Nucleus accumbens (tissue), 56 donors: ENCODE measurements at regions not wholly inside any gene's neighbourhood (a gene's known extent, or its start where the extent isn't known, plus 50 kb on each side); places are given as distances from the start of the nearest gene placed in this dataset.
"Not testable (repeated sequence)": the region's sequence is repeated elsewhere in the genome, so short reads cannot be mapped to it uniquely, and the experiment has no call there.

Experiments
- DNase-seq, 56 donors: peaks; one replicate each; lab custom pipeline; 2025; lab: John Stamatoyannopoulos, UW

DNA sequence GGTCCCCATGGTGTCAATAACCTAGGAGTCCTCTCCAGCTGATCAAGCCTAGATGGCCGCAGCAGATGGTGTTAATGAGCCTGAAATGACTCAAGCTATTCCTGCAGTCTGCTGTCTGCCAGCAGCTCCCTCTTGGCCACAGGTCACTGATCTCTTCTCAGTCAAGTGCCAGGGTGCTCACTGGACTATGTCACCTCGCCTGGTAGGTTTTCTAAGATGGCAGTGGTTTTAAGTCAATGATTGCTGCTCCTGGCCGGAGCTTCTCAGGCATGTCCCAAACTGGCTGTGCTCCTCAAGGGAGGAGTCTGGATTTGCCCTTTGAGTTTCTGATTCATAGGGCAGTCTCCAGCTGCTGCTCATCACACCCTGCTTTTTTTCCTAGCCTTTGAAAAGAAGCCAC, 58.6 kb upstream of the SHISA6 start:
- DNase-seq: no peak

DNA sequence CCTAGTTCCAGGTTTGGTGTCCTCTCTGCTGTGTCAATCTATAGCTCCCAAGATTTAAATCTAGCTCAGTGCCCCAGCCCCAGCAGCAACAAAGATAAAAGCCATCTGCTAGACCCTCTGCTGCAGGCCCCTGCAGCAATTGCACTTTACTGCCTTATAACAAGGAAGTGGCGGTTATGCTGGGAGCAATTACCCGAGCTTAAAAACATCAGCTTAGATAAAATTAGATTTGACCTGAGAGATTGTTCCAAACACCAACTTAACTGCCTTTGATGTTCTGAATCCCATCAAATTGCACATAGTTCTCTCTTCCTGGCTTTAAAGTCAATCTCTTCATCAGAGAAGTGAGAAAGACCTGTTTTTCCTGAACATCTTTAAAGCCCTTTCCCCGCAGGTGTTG, 62.4 kb upstream of the SHISA6 start:
- DNase-seq: no peak

DNA sequence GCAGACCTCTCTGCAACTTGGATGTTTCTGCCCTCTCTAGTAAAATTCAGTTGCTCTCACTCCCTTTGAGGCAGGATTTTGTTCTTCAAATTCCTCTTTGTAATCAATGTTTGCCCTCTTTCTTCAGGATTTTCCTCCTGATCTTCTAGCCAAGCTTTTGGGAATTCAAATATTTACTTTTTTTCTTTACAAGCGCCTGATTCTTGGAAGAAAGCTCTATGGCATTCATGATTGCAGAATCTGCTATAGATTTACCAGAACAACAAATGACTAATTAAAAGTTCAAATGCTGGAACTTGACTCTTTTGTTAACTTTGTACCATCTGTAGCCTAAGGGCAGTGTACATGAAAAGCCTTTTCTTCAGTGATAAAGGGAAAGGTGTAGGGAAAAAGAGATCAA, 63.7 kb upstream of the SHISA6 start:
- DNase-seq: no peak

DNA sequence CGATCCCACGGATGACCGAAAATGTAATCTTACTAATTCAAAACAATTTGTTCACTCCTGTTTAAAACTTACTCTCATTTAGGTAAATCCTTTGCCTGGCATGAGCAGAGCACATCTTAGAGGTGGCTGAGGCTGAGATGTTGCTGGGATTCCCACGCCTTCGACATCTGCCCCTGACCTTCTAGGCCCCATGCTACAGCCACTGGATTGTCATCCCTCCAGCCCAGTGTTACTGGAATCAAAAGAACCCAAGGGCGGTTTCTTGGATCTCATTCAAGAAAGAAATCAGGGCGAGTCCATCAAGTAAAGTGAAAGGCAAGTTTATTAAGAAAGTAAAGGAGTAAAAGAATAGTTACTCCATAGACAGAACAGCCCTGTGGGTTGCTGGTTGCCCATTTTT, 64.5 kb upstream of the SHISA6 start:
- DNase-seq: no peak

DNA sequence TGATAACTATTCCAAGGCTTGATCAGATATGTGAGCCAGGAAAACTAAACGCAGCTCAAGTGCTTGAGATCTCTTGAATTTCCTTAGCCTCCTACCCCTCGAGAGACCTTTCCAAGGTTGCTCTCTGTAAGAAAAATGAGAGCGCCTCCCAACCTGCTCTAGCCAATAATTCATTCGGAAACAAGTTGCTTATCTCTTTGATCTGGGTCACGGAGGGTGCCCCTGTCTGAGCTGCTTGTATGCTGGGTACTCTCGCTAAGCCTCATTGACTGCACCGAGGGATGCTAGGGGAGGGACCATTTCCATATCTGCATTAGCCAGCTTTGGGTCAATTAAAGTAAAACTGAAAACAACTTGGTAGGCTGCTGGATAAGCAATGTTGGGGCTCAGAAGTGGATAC, 70.1 kb upstream of the SHISA6 start:
- DNase-seq: no peak

DNA sequence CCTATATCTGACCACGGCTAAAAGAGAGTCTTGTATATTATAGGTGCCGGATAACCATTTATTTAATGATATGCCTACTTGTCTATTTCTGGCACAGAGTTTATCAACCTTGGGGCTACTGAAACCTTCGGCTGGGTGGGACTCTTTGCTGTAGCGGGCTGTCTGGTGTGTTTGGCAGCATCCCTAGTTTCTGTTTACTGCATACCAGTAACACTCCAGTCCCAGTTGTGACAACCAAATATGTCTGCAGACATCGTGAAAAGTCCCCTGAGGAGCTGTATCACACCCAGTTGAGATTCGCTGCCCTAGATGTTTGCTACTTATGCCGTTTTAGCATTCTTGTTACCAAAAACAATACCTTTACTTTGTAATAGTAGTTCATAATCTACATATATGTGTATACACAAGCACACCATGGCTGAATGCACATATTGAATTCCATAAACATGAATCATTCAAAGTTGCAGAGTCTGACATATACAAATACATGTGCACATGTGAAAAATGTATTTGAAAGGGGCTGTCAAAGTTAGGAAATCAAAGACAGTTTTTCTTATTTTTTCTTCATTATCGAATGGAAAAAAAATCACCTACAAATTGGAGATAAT, 89.1 kb upstream of the SHISA6 start:
- DNase-seq: no peak

DNA sequence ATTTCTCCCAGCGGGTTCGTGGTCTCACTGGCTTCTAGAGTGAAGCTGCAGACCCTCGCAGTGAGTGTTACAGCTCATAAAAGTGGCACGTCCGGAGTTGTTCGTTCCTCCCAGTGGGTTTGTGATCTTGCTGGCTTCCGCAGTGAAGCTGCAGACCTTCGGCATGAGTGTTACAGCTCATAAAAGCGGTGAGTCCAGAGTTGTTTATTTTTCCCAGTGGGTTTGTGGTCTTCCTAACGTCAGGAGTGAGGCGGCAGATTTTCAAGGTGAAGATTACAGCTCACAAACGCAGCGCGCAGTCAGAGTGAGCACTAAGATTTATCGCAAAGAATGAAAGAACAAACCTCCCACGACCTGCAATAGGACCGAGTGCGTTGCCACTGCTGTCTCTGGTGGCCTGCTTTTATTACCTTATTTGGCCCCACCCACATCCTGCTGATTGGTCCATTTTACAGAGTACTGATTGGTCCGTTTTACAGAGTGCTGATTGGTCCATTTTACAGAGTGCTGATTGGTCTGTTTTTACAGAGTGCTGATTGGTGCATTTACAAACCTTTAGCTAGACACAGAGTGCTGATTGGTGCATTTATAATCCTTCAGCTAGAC, 90.0 kb upstream of the SHISA6 start:
- DNase-seq: not testable (repeated sequence)

DNA sequence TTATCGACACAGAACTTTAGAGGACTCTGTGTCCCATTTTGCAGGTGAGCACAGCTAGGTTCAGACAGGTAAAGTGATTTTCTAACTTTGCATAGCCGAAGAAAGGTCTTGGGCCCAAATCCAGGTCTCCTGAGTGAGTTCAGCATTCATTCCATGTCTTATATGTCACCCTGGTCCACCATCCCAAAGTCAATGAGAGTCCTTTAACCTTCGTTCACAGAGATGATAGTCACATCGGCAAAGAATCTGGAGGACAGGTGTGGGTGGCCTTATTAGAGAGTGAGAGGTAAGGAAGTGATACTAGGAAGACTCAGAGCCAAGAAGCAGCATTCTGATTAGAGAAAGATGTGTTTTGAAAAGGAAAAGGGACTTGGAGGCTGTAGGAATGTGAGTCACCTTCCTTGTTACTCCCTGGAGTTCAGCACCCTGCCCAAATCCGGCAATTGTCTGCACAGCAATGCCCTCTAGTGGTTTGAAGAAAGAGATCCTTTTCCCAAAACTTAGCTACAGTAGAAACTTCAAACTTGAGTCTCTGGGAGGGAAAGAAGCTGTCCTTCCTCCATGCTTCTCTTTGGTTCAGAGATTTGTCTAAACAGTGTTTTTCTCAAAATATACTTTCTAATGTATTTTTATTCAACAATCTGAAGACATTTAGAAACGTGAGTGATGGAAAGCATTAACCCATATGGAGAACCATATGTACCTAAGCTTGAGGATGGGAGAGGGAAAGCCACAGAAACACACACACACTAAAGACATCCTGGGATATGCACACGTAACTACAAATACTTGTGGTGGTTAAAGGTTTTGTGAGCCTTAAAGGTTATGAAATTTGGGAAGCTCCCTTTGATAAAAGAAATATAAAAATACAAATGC, 96.4 kb upstream of the SHISA6 start:
- DNase-seq: peak in 39 of 56 donors; percentile 1 to 73 (median 14)

DNA sequence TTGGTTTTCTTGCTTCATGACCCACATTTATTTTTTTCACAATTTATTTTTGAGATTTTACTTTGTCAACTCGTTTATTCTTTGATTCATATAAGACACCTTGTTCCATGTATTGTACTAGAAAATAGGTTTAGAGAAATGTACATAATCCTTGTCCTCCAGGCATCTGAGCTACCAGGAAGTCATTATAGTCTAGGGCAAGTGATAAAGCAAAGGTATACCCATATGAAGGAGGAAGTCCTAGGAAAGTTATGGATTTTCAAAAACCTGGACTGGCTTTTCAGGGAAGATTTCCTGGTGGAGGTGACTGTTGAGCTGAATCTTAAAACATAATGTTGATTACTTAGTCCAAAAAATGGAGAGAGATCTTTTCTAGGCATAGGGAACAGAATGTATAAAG, 98.8 kb upstream of the SHISA6 start:
- DNase-seq: no peak

DNA sequence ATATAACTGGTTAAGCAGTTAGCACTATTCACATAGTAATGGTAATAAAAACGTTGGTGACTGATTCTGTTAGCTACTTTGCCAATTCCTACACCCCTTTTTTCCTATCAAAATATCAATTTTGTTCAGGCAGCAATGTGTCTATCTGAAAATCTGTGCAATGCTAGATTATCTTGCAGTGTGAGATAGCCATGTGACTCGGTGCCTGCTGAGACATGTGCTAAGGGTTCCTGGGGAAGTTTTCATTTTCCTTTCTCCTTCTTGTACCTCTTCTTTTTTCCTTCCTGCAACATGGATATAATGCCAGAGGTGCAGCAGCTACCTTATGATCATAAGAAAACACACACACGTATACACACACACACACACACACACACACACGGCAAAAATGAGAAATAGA, 100.5 kb upstream of the SHISA6 start:
- peak in 5 of 56 donors; percentile 0 to 28 (median 3) for DNase-seq

DNA sequence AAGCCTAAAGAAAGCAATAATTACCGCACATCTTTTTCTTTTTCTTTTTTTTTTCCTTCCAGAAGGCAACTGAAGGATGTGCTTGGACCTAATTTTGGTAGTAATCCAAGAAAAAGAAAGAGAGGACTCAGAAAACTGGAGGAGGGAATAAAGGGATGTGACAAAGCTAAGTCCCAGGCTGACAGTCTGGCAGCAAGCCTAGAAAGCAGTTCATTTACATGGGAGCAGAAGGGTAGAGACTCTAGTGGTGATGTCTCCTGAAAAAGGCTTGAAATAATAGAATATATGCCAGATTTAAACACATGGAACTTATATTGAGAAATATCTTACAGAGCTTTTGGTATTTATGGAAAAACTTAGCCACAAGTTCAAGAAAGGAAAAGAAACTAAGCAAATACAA, 101.0 kb upstream of the SHISA6 start:
- peak in 39 of 56 donors; percentile 1 to 65 (median 28) for DNase-seq

DNA sequence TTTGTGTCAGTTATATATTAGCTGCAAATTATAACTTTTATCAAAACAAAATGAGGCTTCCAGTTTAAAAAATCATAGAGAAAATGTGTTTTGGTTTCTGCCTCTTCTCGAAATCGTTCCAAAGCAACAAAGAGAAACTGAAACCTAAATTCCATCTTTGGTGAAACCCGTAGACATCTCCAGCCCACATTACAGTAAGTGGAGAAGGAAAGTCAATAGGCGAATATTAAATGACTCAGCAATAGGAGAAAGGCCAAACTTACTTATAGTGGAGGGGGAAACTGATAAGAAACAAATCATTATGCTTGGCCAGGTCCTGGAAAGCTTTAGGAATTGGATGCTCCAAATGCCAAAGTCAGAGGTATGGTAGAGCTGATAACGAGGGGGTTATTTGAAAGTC, 103.0 kb upstream of the SHISA6 start:
- no peak for DNase-seq

DNA sequence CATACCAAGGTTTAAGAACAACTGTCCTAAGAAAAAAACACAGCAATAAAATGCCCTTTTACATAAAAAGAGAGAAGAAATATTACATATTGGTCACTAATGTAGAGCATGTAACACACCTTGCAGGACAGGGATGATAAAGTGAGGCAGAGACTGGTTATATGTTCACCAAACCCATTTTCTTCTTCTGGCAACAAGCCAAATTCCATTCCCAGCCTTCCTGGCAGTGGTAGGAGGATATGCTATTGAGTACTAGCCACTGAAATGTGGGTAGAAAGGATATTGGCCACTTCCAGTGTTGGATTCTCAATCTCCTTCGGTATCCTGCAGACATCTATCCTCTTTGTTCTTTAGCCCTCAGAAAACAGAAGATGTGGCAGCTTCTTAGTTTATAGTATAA, 105.2 kb upstream of the SHISA6 start:
- DNase-seq: no peak

DNA sequence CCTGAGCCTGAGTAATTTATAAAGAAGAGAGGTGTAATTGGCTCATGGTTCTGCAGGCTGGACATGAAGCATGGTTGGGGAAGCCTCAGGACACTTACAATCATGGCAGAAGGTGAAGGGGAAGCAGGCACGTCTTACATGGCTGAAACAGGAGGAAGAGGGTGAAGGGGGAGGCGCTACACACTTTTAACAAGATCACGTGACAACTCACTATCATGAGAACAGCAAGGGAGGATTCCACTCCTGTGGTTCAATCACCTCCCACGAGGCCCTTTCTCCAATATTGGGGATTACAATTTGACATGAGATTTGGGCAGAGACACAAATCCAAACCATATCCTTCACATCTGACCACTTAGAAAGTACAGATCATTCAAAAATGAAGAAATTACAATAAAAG, 110.6 kb upstream of the SHISA6 start:
- no peak for DNase-seq

DNA sequence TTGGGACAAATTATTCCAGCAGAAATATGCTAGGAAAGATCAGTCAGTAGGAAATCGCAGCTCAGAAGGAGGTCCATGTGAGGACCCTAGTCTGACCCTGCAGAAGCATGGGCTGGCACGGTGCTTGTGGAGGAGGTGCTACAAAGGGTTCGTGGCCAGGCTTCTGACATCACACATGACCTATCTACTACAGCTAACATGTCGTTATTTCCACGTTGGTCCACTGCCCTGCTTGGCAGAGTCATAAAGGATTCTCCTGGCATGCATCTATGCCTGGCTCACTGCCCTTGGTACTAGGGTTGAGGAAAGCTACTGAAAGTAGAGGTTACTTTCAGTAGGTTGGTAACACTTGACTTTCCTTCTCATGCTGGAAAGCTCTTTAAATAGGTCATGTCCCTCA, 118.1 kb upstream of the SHISA6 start:
- peak in 31 of 56 donors; percentile 1 to 56 (median 13) for DNase-seq

DNA sequence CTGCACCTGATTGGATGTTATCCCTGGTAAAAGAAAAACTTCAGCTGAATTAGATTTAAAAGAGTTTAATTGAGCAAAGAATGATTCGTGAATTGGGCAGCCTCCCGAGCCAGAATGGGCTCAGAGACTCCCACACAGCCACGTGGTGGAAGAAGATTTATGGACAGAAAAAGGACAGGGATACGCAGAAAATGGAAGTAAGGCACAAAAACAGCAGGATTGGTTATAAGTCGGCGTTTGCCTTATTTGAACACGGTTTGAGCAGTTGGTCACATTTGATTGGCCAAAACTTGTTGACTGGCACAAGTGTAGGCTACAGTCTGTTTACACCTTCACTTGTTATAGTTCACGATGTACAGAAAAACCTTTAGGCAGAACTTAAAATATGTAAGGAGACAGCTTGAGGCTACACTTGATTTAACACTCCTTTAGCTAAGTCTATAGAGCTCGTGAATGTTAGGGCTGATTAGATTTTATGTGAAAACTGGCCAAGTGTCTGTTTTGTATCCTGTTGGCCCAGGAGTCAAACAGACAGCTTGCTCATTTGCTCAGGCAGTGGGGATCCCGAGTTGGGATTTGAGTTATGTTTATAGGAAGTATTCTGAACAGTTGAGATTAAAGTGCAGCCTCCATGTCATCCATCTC, 119.5 kb upstream of the SHISA6 start:
- DNase-seq: no peak

DNA sequence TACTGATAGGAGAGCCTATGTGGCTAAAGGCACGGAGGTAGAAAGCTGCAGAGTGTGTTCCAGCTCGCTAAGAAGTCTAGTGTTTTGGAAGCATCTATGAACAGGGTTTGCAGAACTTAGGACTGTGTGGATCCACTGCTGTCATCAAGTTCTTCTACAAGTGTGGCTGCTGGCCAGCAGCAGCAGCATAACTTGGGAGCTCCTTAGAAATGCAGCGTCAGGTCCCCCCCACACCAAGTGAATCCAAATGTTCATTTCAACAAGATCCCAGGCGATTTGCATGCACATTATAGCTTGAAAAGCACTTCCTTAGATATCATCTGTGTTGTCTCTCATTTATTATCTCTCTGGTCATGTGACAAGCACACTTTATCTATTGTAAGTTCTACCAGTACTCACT, 131.9 kb upstream of the SHISA6 start:
- DNase-seq: no peak

DNA sequence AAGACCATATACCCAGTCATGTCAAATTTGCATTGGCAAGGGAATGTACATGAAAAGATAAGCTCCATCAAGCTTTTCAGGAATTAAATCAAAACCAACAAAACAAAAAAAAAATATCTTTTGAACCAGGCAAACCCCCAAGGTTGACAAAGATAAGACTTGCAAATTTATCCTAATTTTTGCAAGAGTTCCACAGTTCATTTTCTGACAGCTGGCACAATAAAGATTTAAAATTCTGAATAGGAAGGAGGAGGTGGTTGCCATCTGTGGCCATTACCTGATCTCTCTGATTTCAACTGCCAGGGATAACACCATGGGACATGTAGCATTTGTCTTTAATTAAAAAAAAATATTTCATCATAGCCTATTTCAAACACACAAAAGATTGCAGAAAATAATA, 135.9 kb upstream of the SHISA6 start:
- no peak for DNase-seq

DNA sequence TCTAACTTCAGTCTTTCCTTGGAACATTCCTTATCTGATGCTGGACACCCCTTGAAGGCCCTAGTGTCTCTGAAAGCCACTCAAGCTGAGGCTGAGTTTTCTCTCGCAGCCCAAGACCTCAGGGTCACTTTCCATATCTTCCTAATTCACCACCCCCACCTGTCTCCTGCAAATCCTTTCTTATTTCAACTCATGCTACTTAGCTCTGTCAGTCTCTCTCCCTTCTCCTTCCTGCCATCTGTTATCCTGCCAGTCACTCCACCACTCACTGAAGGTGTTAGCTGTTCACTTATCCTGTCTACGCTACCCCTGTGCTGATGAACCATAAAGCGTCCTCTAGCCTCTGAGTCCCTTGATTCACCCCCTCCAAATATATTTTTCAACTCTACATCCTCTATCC, 143.9 kb upstream of the SHISA6 start:
- no peak for DNase-seq

DNA sequence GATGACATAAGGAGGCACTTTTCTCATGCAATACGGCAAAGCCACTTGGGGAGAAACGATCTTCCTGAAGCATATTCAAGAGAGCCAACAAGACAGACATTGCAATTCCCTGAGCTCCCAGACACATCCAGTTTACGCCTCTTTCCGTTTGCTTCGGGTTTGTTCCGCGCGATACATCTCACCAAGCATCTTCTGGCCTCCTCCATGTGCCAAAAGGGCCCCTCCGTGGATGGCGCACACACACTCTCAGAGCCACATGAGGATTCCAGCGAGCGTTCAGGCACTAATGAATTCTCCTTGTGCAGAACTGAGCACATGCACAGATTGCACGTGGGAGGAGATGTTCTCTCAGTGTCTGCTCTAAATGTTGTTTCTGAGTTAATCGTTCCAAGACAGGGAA, 146.7 kb upstream of the SHISA6 start:
- peak in 32 of 56 donors; percentile 0 to 73 (median 18) for DNase-seq

DNA sequence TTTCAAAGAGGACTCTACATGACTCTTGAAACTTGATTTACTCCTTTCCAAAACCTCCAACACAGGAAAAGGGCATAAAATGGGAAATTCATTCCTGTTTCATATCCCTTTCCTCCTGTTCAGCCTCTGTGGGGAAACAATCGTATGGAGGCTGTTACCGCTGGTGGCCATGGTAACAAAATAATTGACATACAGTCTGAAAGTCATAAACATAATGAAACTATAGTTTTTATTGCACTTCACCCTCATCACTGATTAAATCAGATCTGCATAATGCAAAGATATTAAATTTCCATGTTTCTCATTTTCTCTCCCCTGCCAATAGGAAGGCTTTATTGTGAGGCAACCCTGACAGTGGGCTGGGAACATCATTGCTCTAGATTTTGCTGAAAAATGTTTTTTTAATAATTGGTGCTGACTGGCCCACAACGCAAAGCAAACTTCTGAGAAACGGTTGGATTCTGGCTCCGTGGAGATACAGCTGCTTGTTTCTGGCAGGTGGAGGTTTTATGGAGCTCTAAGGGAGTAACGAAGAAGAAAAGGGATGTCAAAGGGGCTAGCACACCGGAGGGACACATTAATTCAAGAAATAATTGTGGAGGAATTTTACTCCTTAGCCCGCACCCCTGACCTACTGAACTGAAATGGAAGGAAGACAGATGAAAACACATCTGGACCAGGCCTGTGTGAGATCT, 154.2 kb upstream of the SHISA6 start:
- no peak for DNase-seq
